ENCODE measurements at regions not wholly inside any gene's neighbourhood (a gene's known extent, or its start where the extent isn't known, plus 50 kb on each side); places are given as distances from the start of the nearest gene placed in this dataset.

DNA sequence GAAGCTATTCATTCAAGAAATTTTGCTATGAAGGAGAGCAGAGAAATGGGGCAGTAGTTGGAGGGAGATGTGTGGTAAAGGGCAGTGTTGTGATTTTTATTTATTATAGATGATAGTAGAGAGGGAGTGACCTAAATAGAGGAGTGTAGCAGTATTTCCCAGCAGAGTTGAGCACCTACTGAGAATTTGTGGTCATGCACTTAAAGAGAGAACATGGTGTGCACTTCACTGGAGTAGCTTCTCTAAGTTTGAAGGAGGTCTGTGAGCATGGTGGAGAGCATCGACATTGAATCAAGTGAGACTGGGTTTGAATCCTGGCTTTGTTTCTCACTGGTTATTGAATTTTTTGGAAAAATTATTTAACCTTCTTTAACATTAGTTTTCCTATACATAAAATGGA is 129.2 kb downstream of the AQP4 start:
- no peak for TF ChIP-seq EZH2 (IDR thresholded peaks at IDR 0.05; ENCODE audit: borderline replicate concordance)
- TF ChIP-seq, protein P1, sequence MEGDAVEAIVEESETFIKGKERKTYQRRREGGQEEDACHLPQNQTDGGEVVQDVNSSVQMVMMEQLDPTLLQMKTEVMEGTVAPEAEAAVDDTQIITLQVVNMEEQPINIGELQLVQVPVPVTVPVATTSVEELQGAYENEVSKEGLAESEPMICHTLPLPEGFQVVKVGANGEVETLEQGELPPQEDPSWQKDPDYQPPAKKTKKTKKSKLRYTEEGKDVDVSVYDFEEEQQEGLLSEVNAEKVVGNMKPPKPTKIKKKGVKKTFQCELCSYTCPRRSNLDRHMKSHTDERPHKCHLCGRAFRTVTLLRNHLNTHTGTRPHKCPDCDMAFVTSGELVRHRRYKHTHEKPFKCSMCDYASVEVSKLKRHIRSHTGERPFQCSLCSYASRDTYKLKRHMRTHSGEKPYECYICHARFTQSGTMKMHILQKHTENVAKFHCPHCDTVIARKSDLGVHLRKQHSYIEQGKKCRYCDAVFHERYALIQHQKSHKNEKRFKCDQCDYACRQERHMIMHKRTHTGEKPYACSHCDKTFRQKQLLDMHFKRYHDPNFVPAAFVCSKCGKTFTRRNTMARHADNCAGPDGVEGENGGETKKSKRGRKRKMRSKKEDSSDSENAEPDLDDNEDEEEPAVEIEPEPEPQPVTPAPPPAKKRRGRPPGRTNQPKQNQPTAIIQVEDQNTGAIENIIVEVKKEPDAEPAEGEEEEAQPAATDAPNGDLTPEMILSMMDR (IDR thresholded peaks at IDR 0.05; ENCODE audit: poor library complexity): no peak
